A549 (cell line): ENCODE measurements at regions not wholly inside any gene's neighbourhood (a gene's known extent, or its start where the extent isn't known, plus 50 kb on each side); places are given as distances from the start of the nearest gene placed in this dataset.

Experiments used
- ATAC-seq, 2 experiments: fragments of 200-7000 bp in 1 of 2; fragments of >200 bp in 1 of 2; cut with Nextera tagmentation in 1 of 2; cut with Tn5 transposase in 1 of 2; 3 replicates each; pipeline versions ENCODE4 v1.8.0 to v1.9.1; 2018 to 2020; ENCODE audit warnings: mild to moderate bottlenecking in 1 of 2, moderate library complexity in 1 of 2
- CTCF ChIA-PET: fragments of 300-600 bp; sonication (Branson Sonifier 250); formaldehyde crosslinking; extraction: SDS; loops from one replicate; lab custom pipeline; 2021; ENCODE audit warnings: antibody characterized with exemption, inconsistent platforms; lab: Yijun Ruan, JAX
- POLR2A ChIA-PET: fragments of 350-600 bp; formaldehyde crosslinking; extraction: SDS; loops from one replicate; lab custom pipeline; 2021; ENCODE audit warnings: antibody characterized with exemption, inconsistent platforms; lab: Yijun Ruan, JAX
- DNase-seq, 2 experiments: peaks; one replicate each; pipeline versions ENCODE4 v3.0.0 to v3.0.0-alpha.2; 2011 to 2016; ENCODE audit warnings: low read depth in 1 of 2, low spot score in 1 of 2
- FAIRE-seq: peaks from 2 replicates; lab custom pipeline; 2011; peaks lifted over from hg19 to GRCh38; lab: Jason Lieb, UNC
- H3K27ac ChIP-seq, 2 experiments: fragments of >200 bp; sonication (Bioruptor Twin); formaldehyde crosslinking; 3 replicates each; pipeline ENCODE4 v1.5.1; 2016 to 2017
- H3K4me1 ChIP-seq: fragments of >200 bp; sonication (Bioruptor Twin); formaldehyde crosslinking; 3 replicates; pipeline ENCODE4 v1.6.1; 2016
- H3K4me2 ChIP-seq: fragments of >200 bp; sonication (Bioruptor Twin); formaldehyde crosslinking; 3 replicates; pipeline ENCODE4 v1.6.1; 2016
- H3K4me3 ChIP-seq: fragments of >200 bp; sonication (Bioruptor Twin); formaldehyde crosslinking; 3 replicates; pipeline ENCODE4 v1.5.1; 2016
- H3K9me3 ChIP-seq: fragments of >200 bp; sonication (Bioruptor Twin); formaldehyde crosslinking; 3 replicates; pipeline ENCODE4 v1.6.1; 2016
- BHLHE40 ChIP-seq: IDR thresholded peaks from 2 replicates; pipeline ENCODE4 v1.6.1; 2012; ENCODE audit warnings: low read depth, low read length, inconsistent platforms
- CBX8 ChIP-seq: fragments of 200-600 bp; sonication (generic); IDR thresholded peaks from 2 replicates; pipeline ENCODE4 v1.6.1; 2016
- CEBPB ChIP-seq, 2 experiments: fragments of >200 bp in 1 of 2; sonication (Bioruptor Twin) in 1 of 2; formaldehyde crosslinking in 1 of 2; IDR thresholded peaks; 2 replicates each; pipeline ENCODE4 v1.6.1; 2012 to 2016
- CHD2 ChIP-seq: fragments of 150-350 bp; IDR thresholded peaks from 2 replicates; pipeline ENCODE4 v1.6.1; 2014; ENCODE audit warnings: low read length; ENCODE audit not compliant: partially characterized antibody
- EHMT2 ChIP-seq: fragments of 200-600 bp; sonication (generic); IDR thresholded peaks from 2 replicates; pipeline ENCODE4 v1.6.1; 2016; ENCODE audit warnings: antibody characterized with exemption, low read depth, mild to moderate bottlenecking, moderate library complexity
- ELK1 ChIP-seq: fragments of 150-350 bp; IDR thresholded peaks from 2 replicates; pipeline ENCODE4 v1.6.1; 2014; ENCODE audit warnings: low read depth, mild to moderate bottlenecking, low read length
- ESRRA ChIP-seq: fragments of 150-350 bp; IDR thresholded peaks from 2 replicates; pipeline ENCODE4 v1.6.1; 2014; ENCODE audit warnings: mild to moderate bottlenecking, low read length, borderline replicate concordance
- FOSL2 ChIP-seq, 2 experiments: fragments of 450-650 bp in 1 of 2; fragments of >200 bp in 1 of 2; sonication (Bioruptor Twin) in 1 of 2; formaldehyde crosslinking; IDR thresholded peaks; 2 replicates each; pipeline versions ENCODE4 v1.5.0 to v1.6.1; 2016 to 2020; ENCODE audit warnings: mild to moderate bottlenecking in 1 of 2, moderate library complexity in 1 of 2
- GATA3 ChIP-seq: IDR thresholded peaks from 2 replicates; pipeline ENCODE4 v1.6.1; 2012; ENCODE audit warnings: borderline replicate concordance
- HOXB13 ChIP-seq: fragments of 250-450 bp; sonication (Bioruptor Pico); IDR thresholded peaks from 2 replicates; pipeline ENCODE4 v1.5.0; 2020; ENCODE audit warnings: low read depth, mild to moderate bottlenecking, moderate library complexity
- JUNB ChIP-seq: fragments of >200 bp; sonication (Bioruptor Twin); formaldehyde crosslinking; IDR thresholded peaks from 2 replicates; pipeline ENCODE4 v1.6.1; 2016
- MAFK ChIP-seq: fragments of 450-650 bp; IDR thresholded peaks from 2 replicates; pipeline ENCODE4 v1.6.1; 2014; ENCODE audit not compliant: partially characterized antibody
- MAX ChIP-seq: IDR thresholded peaks from 2 replicates; pipeline ENCODE4 v1.6.1; 2012
- NPAS2 ChIP-seq: fragments of 250-450 bp; sonication (Bioruptor Pico); IDR thresholded peaks from 2 replicates; pipeline ENCODE4 v1.8.0; 2022; ENCODE audit warnings: mild to moderate bottlenecking, moderate library complexity, borderline replicate concordance
- PHF8 ChIP-seq: fragments of 200-600 bp; sonication (generic); IDR thresholded peaks from 2 replicates; pipeline ENCODE4 v1.6.1; 2016; ENCODE audit warnings: low read depth, mild to moderate bottlenecking, antibody characterized with exemption, moderate library complexity, borderline replicate concordance
- REST ChIP-seq: fragments of 200-600 bp; sonication (generic); IDR thresholded peaks from 2 replicates; pipeline ENCODE4 v1.6.1; 2016; ENCODE audit warnings: antibody characterized with exemption, mild to moderate bottlenecking, moderate library complexity
- SREBF2 ChIP-seq: fragments of 450-650 bp; IDR thresholded peaks from 2 replicates; pipeline ENCODE4 v1.6.1; 2014; ENCODE audit warnings: mild to moderate bottlenecking, moderate library complexity
- ZC3H11A ChIP-seq: fragments of 450-650 bp; IDR thresholded peaks from 2 replicates; pipeline ENCODE4 v1.6.1; 2014; ENCODE audit warnings: antibody characterized with exemption, mild to moderate bottlenecking
- ZFP36 ChIP-seq: fragments of 450-650 bp; IDR thresholded peaks from 2 replicates; pipeline ENCODE4 v1.6.1; 2014; ENCODE audit warnings: borderline replicate concordance; ENCODE audit not compliant: partially characterized antibody
- ZNF302 ChIP-seq: fragments of 250-450 bp; sonication (Bioruptor Pico); IDR thresholded peaks from 2 replicates; pipeline ENCODE4 v1.9.0; 2021; ENCODE audit warnings: inconsistent platforms, mild to moderate bottlenecking, moderate library complexity
- ZSCAN20 ChIP-seq: fragments of 250-450 bp; sonication (Bioruptor Pico); IDR thresholded peaks from 2 replicates; pipeline ENCODE4 v1.8.0; 2022; ENCODE audit warnings: mild to moderate bottlenecking, moderate library complexity
- WGBS: methylation state at CpG from one replicate; pipeline ENCODE4 v1.1.6; 2017; ENCODE audit errors: missing lambda C conversion rate; 5-methylcytosine and 5-hydroxymethylcytosine counted together

GRCh38 chr6:44705596-44705995 is 318.1 kb downstream of the CDC5L start:
- POLR2A ChIA-PET = no interaction called here
- Histone ChIP-seq H3K9me3 (no peaks in the 10 kb centered on the region), H3K4me1 (no peaks in the 10 kb centered on the region), H3K4me3 (no peak overlapping the region), H3K27ac (no peak overlapping the region), H3K4me2 (no peak overlapping the region)
- no peak for DNase-seq
- no peak for TF ChIP-seq ZFP36
- TF ChIP-seq ELK1 = no peak
- no peak for TF ChIP-seq FOSL2 (IDR thresholded peaks at IDR 0.05)
- TF ChIP-seq FOSL2 (CRISPR knock-in tag; IDR thresholded peaks at IDR 0.05) = no peak
- TF ChIP-seq REST = no peak
- FAIRE-seq = no peak
- ATAC-seq = no peak
- CTCF ChIA-PET = interaction anchor here (0.9 kb wide), 1 partner anchor 21 kb away, joined by 3 read pairs; no protein-coding TSS in a partner anchor
- WGBS = 68% methylated on average over 4 of the region's 4 CpGs

GRCh38 chr6:44706011-44706410 is 318.5 kb downstream of the CDC5L start:
- no peaks in the 10 kb centered on the region for H3K9me3 ChIP-seq
- H3K27ac ChIP-seq = no peak overlapping the region
- no peak for FAIRE-seq
- no peaks in the 10 kb centered on the region for H3K4me1 ChIP-seq
- CTCF ChIA-PET = no interaction called here
- ATAC-seq = no peak
- no peak for DNase-seq
- TF ChIP-seq HOXB13 (CRISPR knock-in tag) (no peak), ZSCAN20 (CRISPR knock-in tag) (no peak), JUNB (no peak), MAX (no peak)
- no peak overlapping the region for H3K4me2 ChIP-seq
- WGBS = 31% methylated on average over 3 of the region's 5 CpGs
- POLR2A ChIA-PET = no interaction called here
- H3K4me3 ChIP-seq = no peak overlapping the region

- FAIRE-seq = no peak
- Histone ChIP-seq H3K4me2 (no peak overlapping the region), H3K4me3 (no peak overlapping the region), H3K4me1 (no peaks in the 10 kb centered on the region), H3K27ac (no peak overlapping the region), H3K9me3 (no peaks in the 10 kb centered on the region)
- ChIA-PET POLR2A (no interaction called here), CTCF (no interaction called here)
- WGBS = 45% methylated on average over 5 of the region's 5 CpGs
- no peak for ATAC-seq
- no peak for DNase-seq
- no peak for TF ChIP-seq CEBPB (IDR thresholded peaks at IDR 0.05)
- no peak for TF ChIP-seq MAFK
- TF ChIP-seq GATA3 = no peak
- TF ChIP-seq ZNF302 = no peak
- TF ChIP-seq NPAS2 (CRISPR knock-in tag) = no peak
- TF ChIP-seq REST = no peak
- no peak for TF ChIP-seq CBX8
- no peak for TF ChIP-seq PHF8
- no peak for TF ChIP-seq CHD2
- TF ChIP-seq BHLHE40 = no peak
- no peak for TF ChIP-seq SREBF2
- TF ChIP-seq ZSCAN20 (CRISPR knock-in tag) = no peak
- TF ChIP-seq ESRRA = no peak
- no peak for TF ChIP-seq HOXB13 (CRISPR knock-in tag)
- TF ChIP-seq EHMT2 = no peak
- no peak for TF ChIP-seq ZC3H11A
Observed at GRCh38 chr6:44708208-44708607, 320.7 kb downstream of the CDC5L start.
